GM08714 (cell line): ENCODE measurements at regions not wholly inside any gene's neighbourhood (a gene's known extent, or its start where the extent isn't known, plus 50 kb on each side); places are given as distances from the start of the nearest gene placed in this dataset.

Experiments used
- H3K4me3 ChIP-seq: fragments of 200-500 bp; sonication (Bioruptor generic); 2 replicates; pipeline ENCODE4 v1.5.1; 2014; ENCODE audit warnings: mild to moderate bottlenecking, low read length, inconsistent platforms
- ZNF274 ChIP-seq: IDR thresholded peaks from 2 replicates; pipeline ENCODE4 v1.6.1; 2012; ENCODE audit warnings: mild to moderate bottlenecking, low read depth, low read length

DNA sequence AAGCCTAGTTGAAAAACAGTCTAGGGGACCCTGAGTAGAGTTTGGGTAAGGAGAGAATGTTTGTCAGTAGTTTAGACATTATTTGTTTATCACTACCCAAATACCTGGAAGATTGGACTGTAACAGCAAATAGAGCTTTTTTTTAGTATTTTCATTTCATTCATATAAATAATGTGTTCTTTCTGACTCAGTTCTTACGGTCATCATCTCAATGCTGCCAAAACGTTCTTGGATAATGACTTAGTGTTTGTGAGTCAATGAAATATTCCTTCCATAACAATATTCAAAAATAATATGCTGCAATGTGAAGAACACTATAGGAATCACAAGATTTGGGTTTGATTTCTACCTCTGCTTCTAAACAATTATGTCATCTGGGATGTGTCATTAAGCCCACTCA is 400.0 kb upstream of the PKN2 start:
- no peak for TF ChIP-seq ZNF274
- no peak overlapping the region for H3K4me3 ChIP-seq

DNA sequence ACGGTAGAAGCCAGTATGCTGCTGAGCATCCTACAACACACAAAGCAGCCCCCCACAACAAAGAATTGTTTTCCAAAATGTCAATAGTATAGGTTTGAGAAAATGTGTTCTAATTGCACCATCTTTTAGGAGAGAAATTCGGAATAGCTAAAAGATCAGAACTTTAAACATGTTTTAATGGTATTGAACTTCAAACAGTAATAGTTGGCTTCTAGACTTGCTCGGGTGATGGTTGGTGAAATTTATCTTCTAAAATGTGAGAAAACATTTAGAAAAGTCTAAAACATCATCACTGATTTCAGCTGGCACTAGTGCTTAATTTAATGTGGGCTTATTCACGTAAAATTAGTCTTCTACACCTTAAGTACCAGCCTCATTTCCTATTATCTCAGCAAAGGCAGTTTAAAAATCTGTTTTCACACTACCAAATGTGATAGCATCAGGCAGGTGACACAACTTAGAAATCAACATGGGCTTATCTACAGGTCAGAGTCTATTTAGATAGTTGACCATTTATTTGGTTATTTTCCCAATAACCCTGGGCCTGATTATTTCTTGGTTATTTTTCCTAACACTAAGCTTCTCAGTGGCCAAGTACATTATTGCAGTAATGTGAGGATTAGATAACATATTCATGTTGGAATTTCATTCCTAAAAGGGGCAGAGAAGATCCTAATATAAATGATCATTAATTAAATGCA is 399.3 kb upstream of the PKN2 start:
- no peak for TF ChIP-seq ZNF274
- H3K4me3 ChIP-seq = no peak overlapping the region

DNA sequence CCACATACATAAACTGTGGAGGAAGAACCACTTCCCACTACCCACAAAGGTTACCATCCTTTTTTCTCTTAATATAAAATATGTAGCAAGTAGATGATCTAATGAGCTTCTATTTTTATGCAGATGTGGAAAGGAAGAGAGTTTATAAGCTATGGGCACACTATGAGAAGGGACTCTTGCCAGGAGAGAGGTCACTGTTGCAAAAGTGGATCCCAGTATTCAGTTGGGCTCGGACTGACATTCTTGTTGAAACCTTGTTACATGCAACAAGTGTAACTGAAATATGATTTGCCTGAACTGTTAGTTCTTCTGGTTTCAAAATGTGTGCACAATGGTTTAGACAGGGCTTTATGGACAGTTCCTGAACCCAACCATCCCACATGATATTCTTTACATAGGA is 397.4 kb upstream of the PKN2 start:
- no peak overlapping the region for H3K4me3 ChIP-seq
- no peak for TF ChIP-seq ZNF274

DNA sequence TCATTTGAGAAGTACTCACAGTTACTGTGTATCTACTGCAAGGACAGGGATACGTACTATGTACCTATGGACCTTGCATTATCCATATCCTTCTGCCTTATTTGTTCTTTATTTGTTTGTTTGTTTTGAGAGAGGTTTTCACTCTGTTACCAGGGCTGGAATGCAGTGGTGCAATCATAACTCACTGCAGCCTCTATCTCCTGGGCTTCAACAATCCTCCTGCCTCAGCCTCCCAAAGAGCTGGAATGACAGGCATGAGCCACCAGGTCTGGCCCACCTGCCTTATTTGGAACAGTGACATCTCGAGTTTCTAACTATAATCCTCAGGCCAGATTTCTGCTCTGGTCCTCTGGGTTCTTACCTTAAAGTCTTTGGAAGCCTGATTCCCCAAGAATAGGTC is 395.5 kb upstream of the PKN2 start:
- H3K4me3 ChIP-seq = no peak overlapping the region
- TF ChIP-seq ZNF274 = no peak

DNA sequence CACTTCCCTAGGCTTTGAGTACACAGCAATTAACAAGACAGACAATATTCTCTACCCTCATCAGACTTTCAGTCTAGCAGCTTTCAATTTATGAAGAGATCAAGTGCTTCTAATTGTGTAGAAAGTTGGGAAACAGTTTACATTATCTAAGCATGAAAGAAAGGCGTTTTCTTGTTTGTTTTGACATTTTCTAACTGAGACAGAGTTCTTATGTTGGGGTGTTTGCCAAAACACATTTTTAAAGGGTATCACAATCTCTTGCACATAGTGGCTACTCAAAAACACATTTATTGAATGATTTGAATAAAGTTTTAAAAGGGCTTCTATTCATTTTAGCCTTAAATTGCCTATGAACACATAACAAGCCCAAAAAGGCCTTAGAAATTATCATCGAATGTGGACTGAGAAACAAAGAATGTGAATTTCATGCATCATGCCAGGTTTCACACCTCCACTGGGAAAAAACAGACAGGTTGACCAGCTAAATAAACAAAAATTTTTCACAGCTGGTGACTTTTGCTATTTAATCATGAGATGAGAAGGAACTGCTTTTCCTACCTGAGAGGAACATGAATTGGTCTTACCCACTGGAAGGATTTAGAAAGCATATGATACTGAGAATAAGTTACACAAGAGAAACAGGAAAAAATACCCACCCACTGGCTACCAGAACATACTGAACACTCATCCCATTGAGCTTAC is 394.5 kb upstream of the PKN2 start:
- TF ChIP-seq ZNF274 = no peak

DNA sequence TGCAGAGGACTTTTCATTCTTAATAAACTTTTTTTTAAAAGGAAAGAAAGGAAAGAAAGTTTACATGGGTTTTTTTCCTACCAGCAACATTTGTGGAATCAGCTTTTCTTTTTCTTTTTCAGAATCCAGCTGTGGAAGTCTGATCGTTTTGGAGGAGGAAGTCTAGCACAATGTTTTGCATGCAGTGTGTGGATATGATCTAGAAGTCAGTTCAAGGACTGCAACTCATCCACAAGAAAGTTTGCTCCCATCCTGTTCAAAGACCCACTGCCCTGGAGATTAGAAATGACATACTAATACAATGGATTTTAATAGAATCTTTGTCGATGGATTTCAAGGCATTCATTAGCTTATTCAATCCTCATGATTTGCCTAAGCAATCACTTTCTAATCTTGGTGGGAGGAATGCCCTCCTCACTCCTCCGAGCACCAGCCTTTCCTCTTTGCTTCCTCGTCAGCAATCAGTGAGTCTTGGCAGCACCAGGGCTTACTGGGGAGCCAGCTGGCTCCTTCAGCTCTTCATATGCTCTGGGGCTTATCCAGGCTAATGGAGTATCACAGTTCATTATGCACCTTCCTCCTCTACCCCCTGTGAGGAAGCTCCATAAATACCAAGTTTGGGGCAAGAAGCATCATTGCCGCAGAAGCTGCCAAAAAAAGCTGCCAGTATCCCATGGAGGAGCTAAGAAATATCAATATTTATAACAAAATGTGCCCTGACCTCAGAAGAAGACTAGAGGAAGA is 392.3 kb upstream of the PKN2 start:
- H3K4me3 ChIP-seq = no peak overlapping the region
- no peak for TF ChIP-seq ZNF274

More for the DNA sequence above, 394.5 kb upstream of the PKN2 start:
- no peak overlapping the region for H3K4me3 ChIP-seq

DNA sequence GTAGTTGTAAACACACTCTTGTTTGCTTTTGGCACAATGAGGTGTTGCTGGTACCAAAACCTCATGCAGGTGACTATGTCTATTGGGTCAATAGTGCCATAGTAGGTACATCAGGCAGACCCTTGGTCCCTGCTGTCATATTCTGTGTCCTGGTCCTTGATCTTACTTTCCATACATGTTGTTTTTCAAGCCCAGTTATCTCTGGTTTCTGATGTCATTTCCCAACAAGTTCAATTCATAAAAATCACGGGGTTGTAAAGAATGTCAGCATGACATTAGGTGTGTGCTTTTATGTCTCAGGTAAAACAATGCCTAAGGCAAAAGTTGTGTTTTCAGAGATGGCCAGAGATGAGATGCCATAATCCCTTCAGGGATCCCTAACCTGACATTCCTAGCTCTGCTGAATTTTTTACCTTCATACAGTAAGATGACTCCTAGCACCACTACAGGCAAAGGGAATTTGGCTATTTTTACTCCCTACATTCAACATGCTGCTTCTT is 390.3 kb upstream of the PKN2 start:
- no peak overlapping the region for H3K4me3 ChIP-seq
- TF ChIP-seq ZNF274 = no peak

DNA sequence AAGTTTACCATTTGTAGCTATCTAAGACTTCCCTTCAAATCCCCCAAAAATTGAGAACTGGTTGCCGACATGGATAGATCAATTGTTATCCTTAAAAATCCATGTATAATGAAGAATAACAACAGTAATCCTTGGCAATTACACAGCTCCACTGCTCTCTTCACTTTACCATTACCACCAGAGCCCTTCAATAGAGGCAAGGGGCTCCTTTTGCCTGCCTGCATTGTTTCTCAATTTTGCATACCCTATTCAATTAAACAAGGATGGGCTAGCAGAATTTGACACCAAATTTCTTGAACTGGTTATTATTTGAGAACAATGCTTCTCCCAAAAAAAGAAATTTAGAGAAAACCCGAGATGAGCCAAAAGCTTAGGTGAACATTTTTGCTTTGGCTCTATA is 387.8 kb upstream of the PKN2 start:
- no peak for TF ChIP-seq ZNF274
- no peak overlapping the region for H3K4me3 ChIP-seq

DNA sequence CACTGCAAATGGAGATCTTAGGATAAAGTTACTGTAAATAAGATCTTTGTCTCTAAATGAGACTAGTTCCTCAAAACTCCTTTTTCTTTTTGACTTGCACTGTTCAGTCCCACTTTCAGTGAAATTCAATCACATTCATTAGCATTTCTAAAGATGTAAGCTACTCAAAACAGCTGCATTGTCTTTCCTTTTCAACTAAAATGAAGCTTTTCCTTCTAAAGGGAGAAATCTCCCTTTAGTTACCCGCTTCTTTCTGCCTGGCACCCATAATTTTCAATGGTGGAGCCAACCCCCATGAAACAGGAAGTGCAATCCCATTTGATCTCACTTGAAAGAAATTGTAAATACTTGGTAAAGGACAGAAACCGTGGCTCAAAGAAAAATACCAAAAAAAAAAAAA is 387.4 kb upstream of the PKN2 start:
- TF ChIP-seq ZNF274 = no peak
- H3K4me3 ChIP-seq = no peak overlapping the region

DNA sequence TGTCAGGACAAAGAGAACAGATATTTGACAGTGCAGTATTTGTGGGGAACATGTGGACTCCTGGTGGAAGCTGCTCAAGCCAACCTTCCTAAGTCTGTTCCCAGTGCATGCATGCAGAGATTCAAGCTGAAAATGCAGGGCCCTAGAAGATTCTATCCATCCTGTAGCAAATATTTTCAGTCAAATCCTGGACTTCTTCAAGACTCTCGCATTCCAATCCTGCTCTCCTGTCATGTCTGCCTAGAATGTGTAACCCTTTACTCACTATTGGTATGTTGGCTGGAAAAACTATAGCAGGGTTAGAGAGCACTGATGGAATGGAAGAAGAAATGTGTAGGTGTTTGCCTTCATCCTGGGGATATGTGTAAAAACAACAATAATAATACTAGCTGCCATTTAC is 385.6 kb upstream of the PKN2 start:
- no peak for TF ChIP-seq ZNF274

DNA sequence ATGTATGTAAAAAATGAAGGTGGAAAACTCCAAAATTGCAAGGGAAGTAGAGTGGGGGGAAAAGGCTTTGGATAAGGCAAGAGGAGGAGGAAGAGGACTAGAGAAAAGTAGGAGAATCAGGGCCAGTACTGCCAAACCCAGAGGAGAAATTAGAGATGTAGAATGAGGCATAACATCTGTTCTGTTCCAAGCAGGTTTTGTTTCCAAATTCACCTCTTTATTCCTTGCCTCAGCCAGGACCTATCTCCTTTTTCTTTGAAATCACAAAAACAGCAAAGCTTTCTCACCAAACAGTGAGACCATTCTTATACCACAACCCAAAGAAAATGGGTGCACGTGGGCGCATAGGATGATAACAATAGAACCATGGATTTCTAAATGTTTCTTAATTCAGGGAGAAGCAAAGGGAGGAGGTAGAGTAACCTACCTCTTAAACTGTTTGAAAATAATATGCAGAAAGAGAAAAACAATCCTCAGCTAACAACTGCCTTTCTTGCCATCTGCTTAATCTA is 383.3 kb upstream of the PKN2 start:
- H3K4me3 ChIP-seq = no peak overlapping the region
- TF ChIP-seq ZNF274 = no peak

More for the DNA sequence above, 385.6 kb upstream of the PKN2 start:
- H3K4me3 ChIP-seq = no peak overlapping the region

DNA sequence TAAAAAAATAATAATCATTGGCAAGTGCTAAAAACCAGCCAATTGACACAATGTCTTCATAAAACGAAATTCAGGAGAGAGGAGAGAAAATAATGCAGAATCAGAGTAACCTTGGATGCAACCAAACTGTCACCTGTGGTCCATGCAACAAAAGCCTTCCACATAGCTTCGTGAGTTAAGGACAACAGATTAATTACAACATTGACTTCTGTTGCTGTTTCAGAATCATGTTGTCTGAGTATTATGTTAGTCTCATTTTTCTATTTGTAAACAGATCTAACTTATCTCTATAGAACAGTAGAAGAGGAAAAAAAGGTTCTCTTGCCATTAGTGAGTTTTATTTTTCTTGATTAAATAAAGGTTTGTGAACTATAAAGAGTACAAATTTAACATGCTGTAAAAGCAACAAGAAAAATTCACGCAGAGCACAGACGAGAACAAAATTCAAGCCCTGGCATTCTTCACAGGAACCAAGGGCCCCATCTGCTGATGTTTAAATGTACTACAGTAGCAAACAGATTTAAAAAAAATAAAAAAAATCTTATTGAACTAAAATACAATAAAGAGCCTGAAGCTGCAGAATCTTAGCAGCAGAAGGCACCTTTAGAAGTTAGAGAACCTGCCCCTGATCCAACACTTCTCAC is 381.1 kb upstream of the PKN2 start:
- H3K4me3 ChIP-seq = no peak overlapping the region
- TF ChIP-seq ZNF274 = no peak

DNA sequence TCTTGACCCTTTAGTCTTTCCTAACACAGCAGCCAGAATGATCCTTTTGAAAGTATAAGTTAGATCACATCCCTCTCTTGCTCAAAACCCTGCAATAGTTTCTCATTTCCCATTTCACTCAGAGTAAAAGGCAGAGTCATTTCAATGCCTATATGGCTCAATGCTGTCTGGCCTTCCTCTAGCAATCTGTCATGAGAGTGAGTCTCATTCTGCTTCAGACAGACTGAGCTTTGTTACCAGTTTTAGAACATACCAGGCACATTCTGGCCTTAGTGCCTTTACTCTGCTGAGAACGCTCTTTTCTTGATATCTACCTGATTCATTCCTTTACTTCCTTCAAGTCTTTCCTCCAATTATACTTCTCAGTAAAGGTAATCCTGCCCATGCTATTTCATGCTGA is 372.8 kb upstream of the PKN2 start:
- no peak for TF ChIP-seq ZNF274
- no peak overlapping the region for H3K4me3 ChIP-seq

DNA sequence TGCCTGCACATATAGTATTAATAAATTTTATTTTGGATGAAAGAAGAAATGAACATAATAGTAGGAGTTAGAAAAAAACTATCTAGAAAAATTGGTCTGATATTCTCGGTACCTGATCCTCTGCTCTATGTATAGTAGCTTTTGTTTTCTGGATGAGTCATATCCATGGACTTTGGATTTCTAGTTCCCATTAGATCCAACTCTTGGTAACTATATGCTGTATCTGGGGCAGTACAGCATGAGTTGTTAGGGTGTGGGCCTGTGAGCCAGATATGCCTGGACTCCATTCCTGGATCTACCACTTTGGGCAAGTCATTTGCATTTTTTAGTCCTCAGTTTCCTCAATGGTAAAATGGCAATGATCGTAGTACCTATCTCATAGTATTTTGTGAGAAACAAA is 372.2 kb upstream of the PKN2 start:
- TF ChIP-seq ZNF274 = no peak
- H3K4me3 ChIP-seq = no peak overlapping the region

DNA sequence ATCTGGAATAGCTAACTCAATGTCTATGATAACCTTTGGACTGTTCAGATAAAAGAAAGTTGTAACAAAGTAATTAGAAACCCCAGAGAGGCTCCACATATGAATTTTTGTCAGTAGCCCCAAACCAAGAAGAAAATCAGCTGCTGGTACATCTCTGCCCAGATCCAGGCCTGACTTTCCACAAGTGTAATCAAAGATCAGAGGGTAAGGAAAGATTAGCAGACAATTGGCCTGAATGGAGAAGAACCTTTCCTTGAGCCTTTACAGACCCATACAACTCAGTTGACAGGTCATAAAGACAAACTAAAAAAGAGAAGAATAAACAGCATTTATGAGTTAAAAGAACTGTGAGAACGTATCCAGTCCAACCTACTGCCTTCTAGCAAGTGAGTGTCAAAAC is 366.7 kb upstream of the PKN2 start:
- TF ChIP-seq ZNF274 = no peak
- H3K4me3 ChIP-seq = no peak overlapping the region
